A549 (cell line): ENCODE measurements at regions not wholly inside any gene's neighbourhood (a gene's known extent, or its start where the extent isn't known, plus 50 kb on each side); places are given as distances from the start of the nearest gene placed in this dataset.

Experiments used
- EP300 ChIP-seq, 2 experiments: fragments of >200 bp; sonication (Bioruptor Twin); formaldehyde crosslinking; IDR thresholded peaks; 2 replicates in 1 of 2; 3 replicates in 1 of 2; pipeline ENCODE4 v1.6.1; 2016 to 2017
- JUN ChIP-seq, 2 experiments: fragments of >200 bp; sonication (Bioruptor Twin); formaldehyde crosslinking; IDR thresholded peaks; 2 replicates in 1 of 2; 3 replicates in 1 of 2; pipeline ENCODE4 v1.6.1; 2016 to 2017
- RFX5 ChIP-seq: fragments of 450-650 bp; IDR thresholded peaks from 2 replicates; pipeline ENCODE4 v1.7.1; 2014; ENCODE audit warnings: antibody characterized with exemption, mild to moderate bottlenecking, moderate library complexity
- ZFP36 ChIP-seq: fragments of 450-650 bp; IDR thresholded peaks from 2 replicates; pipeline ENCODE4 v1.6.1; 2014; ENCODE audit warnings: borderline replicate concordance; ENCODE audit not compliant: partially characterized antibody
- TF ChIP-seq, protein P1 (sequence below): fragments of >200 bp; sonication (Bioruptor Twin); formaldehyde crosslinking; IDR thresholded peaks from 3 replicates; pipeline ENCODE4 v1.5.1; 2016
- TF ChIP-seq, protein P2 (sequence below): fragments of 200-600 bp; sonication (generic); IDR thresholded peaks from 2 replicates; pipeline ENCODE4 v1.6.1; 2016; ENCODE audit warnings: antibody characterized with exemption, mild to moderate bottlenecking, moderate library complexity

DNA sequence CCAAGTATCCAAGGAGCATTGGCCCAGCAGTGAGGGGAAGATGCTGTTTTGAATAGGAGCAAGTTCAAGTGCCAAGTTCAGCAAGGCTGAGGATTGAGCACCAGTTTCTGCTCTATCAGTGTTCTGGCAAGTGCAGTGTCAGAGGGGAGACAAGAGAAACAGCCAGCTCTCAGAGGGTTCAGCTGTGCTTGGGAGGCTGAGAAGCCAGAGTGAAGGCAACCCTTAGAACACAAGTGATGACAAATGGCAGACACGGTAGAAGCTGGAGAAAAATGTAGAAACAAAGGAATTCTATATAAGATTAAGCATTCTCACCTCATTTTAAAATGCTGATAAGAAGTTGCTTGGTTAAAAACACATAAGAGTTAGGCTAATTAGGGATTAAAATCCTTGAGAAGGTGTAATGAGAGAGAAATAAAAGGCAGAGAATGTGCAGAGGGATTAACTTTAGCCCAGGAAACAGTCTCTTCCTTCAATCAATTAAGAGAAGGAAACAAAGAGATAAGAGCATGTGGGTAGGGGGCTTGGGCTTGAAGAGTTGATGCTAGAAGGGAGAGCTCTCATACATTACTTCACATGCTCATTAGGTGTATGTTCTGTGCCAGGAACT is 475.4 kb downstream of the AJAP1 start:
- no peak for TF ChIP-seq EP300 (IDR thresholded peaks at IDR 0.05)
- no peak for TF ChIP-seq JUN (IDR thresholded peaks at IDR 0.05)
- TF ChIP-seq RFX5: no peak
- TF ChIP-seq ZFP36: no peak
- TF ChIP-seq, protein P1, sequence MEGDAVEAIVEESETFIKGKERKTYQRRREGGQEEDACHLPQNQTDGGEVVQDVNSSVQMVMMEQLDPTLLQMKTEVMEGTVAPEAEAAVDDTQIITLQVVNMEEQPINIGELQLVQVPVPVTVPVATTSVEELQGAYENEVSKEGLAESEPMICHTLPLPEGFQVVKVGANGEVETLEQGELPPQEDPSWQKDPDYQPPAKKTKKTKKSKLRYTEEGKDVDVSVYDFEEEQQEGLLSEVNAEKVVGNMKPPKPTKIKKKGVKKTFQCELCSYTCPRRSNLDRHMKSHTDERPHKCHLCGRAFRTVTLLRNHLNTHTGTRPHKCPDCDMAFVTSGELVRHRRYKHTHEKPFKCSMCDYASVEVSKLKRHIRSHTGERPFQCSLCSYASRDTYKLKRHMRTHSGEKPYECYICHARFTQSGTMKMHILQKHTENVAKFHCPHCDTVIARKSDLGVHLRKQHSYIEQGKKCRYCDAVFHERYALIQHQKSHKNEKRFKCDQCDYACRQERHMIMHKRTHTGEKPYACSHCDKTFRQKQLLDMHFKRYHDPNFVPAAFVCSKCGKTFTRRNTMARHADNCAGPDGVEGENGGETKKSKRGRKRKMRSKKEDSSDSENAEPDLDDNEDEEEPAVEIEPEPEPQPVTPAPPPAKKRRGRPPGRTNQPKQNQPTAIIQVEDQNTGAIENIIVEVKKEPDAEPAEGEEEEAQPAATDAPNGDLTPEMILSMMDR: no peak
- TF ChIP-seq, protein P2, sequence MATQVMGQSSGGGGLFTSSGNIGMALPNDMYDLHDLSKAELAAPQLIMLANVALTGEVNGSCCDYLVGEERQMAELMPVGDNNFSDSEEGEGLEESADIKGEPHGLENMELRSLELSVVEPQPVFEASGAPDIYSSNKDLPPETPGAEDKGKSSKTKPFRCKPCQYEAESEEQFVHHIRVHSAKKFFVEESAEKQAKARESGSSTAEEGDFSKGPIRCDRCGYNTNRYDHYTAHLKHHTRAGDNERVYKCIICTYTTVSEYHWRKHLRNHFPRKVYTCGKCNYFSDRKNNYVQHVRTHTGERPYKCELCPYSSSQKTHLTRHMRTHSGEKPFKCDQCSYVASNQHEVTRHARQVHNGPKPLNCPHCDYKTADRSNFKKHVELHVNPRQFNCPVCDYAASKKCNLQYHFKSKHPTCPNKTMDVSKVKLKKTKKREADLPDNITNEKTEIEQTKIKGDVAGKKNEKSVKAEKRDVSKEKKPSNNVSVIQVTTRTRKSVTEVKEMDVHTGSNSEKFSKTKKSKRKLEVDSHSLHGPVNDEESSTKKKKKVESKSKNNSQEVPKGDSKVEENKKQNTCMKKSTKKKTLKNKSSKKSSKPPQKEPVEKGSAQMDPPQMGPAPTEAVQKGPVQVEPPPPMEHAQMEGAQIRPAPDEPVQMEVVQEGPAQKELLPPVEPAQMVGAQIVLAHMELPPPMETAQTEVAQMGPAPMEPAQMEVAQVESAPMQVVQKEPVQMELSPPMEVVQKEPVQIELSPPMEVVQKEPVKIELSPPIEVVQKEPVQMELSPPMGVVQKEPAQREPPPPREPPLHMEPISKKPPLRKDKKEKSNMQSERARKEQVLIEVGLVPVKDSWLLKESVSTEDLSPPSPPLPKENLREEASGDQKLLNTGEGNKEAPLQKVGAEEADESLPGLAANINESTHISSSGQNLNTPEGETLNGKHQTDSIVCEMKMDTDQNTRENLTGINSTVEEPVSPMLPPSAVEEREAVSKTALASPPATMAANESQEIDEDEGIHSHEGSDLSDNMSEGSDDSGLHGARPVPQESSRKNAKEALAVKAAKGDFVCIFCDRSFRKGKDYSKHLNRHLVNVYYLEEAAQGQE: no peak
